ENCODE measurements at regions not wholly inside any gene's neighbourhood (a gene's known extent, or its start where the extent isn't known, plus 50 kb on each side); places are given as distances from the start of the nearest gene placed in this dataset.

DNA sequence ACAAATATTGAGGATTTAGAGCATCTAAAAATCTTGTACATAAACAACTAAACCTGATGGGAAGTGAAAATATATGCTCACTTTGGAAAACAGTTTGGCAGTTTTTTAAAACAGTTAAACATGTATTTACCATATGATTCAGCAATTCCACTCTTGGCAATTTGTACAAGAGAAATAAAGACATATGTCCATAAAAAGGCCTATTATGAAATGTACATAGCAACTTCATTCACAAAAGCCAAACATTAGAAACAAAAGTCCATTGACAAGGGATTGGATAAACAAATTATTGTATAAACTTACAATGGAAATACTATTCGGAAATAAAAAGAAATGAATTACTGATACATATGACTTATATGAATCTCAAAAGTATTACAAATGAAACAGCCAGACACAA, 196.2 kb upstream of the SLC24A2 start:
- TF ChIP-seq, protein P1, sequence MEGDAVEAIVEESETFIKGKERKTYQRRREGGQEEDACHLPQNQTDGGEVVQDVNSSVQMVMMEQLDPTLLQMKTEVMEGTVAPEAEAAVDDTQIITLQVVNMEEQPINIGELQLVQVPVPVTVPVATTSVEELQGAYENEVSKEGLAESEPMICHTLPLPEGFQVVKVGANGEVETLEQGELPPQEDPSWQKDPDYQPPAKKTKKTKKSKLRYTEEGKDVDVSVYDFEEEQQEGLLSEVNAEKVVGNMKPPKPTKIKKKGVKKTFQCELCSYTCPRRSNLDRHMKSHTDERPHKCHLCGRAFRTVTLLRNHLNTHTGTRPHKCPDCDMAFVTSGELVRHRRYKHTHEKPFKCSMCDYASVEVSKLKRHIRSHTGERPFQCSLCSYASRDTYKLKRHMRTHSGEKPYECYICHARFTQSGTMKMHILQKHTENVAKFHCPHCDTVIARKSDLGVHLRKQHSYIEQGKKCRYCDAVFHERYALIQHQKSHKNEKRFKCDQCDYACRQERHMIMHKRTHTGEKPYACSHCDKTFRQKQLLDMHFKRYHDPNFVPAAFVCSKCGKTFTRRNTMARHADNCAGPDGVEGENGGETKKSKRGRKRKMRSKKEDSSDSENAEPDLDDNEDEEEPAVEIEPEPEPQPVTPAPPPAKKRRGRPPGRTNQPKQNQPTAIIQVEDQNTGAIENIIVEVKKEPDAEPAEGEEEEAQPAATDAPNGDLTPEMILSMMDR (IDR thresholded peaks at IDR 0.05), result no peak
- no peak for TF ChIP-seq POLR2AphosphoS5 (IDR thresholded peaks at IDR 0.05)
- no peak for TF ChIP-seq POLR2A (IDR thresholded peaks at IDR 0.05)

Measured in suprapubic skin (tissue), 4 donors.